Middle frontal gyrus (tissue), 1 donor: ENCODE measurements at regions not wholly inside any gene's neighbourhood (a gene's known extent, or its start where the extent isn't known, plus 50 kb on each side); places are given as distances from the start of the nearest gene placed in this dataset.

ENCODE experiments used
- DNase-seq: peaks from one replicate; pipeline ENCODE4 v3.0.0-alpha.2; 2015; ENCODE audit warnings: low spot score; ENCODE audit errors: extremely low spot score

DNA sequence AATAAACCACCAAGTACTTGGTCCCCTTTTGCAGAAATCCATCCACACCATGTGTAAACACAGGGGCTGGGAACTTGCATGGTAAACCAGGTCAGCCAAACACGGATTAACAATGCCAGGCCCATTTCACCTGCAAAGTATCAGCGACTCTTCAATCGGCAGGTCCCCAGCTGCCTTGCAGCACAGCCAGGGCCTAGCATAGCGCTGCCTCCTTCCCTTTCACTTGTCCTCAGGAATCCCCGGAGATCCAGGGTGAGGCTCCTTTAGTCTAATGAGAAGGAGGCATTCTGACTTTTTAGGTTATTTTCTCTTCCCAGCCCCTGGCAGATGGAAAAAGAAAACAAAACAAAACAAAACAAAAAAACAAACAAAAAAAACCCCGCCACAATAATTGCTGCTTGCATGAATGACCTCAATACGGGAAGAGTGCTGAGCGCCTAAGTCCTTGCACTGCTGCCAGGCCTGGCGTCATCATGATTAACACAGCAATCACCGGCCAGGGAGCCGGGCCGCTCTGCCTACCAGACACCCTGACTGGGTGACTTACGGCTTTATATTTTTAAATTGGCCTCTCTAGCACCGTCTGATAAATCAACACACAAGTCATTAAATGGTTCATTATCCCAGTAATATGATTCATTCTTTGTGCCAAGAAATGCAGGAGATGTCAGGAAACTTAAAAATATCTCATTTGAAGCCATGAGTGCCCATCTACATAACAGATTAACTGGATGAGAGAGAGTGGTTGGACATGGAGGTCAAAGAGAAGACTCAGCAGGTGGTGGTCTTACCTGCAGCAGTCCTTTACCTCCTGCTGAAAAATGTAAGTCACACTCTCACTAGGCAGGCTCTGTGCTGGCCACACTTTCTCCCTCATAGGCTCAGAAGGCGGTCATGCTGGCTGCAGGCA is 692.7 kb downstream of the UQCRFS1 start:
- DNase-seq = no peak

DNA sequence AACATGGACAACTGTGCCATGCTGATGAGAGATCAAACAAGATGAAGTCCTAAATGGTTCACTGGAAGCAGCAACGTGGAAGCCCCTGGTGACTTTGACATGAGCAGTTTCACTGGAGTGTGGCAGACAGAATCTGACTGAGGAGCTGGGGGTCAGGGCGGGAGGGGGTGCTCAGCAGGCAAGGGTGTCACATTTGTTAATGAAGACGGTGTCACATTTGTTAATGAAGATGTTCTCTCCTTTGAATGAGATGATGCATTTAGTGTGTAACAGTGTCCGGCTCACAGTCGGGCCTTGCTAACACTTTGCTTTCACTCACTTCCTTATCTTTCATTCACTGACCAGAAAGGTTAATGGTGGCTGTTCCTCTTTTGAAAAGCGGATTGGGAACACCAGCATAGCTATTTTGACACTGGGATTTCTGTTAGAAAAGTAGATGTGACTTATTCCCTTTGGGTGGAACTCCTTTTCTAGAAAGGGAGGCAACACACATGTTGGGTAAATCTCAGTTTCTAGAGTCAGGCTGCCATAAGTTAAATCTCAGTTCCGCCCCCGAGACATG is 693.7 kb downstream of the UQCRFS1 start:
- no peak for DNase-seq

DNA sequence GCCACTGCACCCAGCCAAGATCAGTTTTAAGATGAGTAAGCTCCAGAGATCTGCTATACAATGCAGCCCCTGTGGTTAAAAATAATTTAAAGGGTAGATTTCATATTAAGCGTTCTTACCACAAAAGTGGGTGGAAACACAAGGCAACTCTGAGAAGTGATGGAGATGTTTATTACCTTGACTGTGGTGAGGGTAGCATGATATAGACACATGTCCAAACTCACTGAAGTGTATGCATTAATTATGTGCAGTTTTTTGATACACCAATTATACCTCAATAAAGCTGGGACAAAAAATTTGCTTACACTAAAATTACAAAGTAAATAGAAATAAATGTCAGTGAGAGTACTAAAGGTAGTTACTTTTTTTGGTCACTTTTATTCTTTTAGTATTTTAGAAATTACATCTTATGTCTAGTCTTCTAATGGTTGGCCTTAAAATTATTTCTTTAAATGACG is 696.5 kb downstream of the UQCRFS1 start:
- no peak for DNase-seq

DNA sequence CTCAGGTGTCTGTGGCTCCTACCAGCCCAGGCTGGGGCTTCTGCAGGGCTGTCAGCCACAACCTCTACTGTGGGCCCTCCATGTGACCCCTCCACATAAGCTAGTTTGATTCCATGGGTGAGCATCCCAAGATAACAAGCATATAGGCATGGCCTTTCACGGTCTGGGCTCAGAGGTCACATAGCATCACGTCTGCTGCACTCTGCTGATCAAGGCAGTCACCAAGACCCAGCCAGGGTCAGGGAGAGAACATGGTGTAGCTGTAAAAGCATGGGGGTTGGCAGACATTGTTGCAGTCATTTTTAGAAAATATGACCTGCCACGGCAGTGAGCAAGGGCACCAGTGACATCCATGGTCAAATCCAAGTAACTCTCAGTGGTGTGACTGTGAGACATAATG is 698.8 kb downstream of the UQCRFS1 start:
- no peak for DNase-seq

DNA sequence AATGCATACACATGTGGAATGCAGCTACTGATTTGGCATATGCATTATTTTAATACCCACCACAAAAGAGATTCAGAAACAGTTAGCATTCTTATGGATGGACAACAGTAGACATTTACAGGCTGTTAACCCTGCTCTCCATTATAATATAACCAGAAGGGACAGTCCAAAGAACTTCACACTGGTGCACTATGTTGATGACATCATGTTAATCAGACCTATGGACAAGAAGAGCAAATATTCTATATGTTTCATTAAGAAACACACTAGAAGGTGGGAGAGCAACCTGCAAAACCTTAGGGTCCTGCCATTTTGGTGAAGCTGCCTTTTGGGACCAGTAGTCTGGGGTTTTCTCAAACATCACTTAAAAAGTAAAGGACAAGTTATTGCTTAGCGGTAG is 701.3 kb downstream of the UQCRFS1 start:
- no peak for DNase-seq

DNA sequence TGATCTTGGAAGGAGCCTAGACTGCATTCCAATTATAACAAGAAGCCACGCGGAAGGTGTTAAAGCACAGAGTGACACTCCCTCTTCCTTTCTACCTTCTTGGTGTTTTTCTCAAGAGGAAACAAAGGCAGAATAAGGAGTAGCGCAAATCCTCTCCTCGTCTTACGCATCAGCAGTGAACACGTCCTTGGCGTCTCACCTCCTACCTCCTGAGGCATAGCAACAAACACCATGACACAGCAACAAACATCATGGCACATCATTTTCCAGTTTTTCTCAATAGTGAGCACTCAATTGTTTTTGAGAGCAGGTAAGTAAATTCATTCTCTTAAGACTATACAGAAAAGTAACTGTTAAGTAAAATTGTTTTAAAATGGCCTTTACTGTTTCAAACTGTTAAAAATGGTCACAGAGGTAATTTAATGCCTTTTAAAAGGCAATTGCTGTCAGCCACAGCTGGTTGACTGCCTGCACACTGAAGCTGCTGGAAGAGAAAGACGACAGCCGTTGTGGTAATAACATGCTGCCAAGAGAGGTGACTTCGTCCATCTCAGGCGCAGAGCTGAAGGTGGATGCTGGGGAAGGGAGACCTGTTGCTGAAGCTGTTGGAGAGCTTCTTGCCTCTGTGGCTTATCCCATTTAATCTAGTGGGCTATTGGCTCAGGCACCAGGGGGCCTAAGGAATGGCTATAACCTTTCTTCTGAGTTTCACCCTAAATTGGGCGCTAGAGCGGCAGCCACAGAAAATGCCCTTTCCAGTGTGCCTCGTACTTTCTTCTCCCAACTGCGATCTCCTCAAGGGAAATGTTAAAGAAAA is 703.7 kb downstream of the UQCRFS1 start:
- DNase-seq = no peak

DNA sequence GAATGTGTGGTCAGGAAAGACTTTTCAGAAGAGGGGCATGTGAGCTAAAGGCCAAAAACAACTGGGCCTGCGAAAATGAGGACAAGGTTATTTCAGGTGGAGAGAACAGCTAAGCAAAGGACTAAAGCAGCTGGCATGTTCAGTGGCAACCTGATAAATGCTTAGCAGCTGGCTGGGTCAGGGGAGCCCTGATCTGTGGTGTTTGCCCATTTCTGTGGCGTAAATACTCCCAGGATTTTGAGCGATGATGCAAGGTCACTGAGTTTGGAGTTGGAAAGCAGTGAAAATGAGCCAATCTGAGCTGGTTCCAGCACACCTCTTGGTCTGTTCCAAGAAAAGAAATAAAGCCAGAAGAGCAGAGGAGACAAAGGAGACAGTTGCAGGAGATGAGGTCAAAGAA is 704.3 kb downstream of the UQCRFS1 start:
- no peak for DNase-seq

DNA sequence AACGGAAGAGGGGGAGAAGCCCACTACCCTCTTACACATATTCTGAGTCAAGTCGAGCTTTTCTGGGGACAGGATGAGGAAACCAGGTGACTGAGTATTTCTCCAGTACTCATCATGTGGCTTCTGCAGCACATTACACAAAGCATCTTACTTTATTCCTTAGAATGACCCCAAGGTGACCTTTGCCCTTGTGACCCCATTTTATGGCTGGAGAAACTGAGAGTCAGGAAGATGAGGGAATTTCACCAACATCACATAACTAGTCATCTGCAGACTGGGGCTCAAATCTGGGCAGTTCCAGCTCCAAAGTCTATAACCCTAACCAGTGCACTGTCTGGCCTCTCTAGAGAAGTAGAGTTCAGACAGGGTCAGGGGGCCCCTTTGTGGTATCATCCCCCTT is 707.0 kb downstream of the UQCRFS1 start:
- no peak for DNase-seq

DNA sequence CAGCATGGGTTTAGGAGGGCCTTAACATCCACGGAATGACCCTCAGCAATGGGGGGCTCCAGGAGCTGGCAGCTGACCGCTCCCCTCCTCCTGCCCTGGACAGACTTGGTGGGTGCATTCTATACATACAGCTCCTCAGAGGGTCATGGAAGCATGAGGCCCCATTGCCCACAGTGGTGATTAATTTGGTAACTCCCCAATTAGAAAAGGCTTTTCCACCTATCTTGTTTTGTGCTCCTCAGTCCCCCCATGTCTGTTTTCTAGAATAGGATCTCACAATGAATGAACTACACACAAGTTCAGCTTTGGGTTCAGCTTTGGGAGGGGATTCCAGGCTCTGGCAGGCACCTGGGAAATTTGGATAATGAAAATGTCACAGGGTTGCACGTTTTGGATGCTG is 707.8 kb downstream of the UQCRFS1 start:
- no peak for DNase-seq

DNA sequence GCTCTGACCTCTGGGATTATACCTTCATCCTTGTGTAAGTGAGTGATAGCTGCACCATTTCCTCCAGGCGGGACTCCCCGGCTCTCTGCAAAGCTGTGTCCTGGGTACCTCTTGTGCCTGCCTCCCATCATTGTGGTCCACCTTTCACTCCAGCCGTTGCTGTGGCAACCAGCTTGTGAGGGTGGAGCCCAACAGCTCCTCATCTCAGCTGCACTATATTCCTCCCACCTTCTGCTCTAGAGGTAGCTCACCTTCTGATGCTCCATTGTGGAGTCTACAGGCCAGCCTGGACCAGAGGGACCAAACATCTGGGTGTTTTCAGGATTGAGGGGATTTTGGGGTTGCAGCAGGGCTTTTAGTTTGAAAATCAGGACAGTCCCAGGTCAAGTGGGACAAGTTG is 708.2 kb downstream of the UQCRFS1 start:
- no peak for DNase-seq

DNA sequence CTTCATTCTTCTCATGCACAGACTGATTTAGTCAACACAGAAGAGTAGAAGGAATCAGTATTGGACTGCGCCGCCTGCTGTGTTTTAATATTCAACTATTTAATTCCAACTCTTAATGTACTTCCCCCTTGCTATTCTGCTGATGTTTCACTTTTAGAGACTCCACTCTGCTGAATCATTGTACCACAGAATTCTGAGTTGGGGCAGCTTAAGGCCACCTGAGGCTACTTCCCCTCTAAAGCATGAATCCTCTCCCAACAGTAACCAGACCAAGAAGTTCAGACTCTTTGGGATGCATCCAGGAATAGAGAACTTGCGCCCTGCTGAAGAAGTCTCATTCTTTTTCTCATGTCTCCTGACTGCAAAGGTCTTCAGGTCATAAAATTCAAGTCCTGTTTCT is 708.8 kb downstream of the UQCRFS1 start:
- DNase-seq = no peak

DNA sequence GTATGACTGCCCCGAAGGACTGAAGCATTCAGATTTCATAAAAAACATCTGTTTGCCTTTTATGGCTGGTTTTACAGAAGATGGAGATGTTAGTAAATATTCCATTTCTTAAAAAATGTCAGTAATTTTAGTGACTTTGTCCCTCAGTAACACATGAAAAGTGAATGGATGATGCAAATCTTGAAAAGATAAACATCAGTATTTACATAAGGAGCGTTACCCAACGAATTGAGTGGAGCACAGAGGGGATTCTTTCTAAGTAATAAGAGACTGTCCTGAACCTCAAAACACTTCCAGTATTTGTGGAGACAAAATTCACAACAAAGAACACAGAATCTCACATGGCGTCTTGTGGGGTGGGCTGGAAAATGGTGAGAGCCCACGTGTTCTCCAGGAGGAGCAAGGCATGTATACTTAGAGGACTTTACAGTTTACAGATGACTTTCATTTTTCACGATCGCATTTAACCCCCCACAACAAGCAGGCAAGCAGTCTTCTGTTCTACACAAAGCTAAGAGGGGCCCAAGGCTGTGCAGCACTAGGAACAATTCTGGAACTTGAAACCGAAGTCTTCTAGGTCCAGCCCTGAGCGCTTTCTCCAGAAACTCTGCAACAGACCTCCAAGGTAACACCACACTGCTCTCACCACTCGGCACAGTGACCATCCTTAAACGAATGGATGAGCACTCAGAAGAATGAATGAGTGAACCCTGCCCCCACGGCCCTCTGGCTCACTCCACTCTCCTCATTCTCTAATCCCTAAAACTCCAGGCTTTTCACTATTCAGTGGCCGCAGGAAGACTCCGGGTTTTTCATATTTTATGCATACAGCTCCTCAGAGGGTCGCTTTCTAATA is 709.8 kb downstream of the UQCRFS1 start:
- DNase-seq = no peak

DNA sequence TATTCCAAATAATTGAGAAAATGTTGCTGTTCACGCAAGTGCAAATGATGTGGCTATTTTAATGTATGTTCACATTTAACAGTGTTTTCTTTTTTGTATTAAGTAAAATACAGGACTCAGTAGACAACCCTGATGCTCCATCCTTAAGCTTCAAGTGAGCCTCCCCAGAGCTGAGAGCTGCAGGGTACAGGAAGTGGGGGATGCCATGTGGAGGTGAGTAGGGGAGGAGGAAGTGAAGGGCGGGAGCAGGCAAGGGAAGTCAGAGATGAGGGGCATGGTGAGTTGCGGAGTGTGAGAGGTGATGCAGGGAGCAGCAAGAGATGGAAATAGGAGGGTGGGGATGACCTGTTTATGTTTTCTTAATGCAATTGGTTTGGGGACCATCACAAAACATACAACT is 711.0 kb downstream of the UQCRFS1 start:
- DNase-seq = no peak

DNA sequence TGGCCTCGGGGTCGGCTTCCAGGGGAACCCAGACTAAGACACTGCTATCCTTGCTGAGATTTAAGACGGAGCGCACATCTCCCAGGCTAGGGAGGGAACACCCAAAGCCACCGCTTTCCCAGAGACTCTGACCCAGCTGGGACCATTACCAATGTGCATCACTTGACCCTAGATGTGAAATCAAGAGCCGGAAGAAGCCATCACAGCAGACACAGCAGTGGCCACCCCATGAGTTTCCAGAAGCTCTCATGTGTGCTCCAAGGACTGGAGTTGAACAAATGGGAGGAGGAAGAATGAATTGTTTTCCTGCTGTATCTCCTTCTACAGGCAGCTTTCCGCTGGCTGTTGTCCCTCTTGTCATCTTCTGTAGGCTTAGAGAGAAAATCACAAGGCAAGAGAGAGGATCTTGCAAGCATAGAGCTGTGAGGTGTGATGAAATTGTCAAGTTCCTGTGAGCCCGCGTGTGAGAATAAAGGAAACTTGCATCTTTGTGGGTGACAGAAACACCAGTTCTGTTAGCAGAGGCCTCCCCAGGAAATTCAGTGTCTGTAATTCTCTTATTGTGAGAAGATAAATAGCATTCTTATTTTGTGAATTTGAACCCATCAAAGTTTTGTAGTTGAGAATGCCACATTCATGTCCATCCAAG is 711.8 kb downstream of the UQCRFS1 start:
- DNase-seq = no peak

DNA sequence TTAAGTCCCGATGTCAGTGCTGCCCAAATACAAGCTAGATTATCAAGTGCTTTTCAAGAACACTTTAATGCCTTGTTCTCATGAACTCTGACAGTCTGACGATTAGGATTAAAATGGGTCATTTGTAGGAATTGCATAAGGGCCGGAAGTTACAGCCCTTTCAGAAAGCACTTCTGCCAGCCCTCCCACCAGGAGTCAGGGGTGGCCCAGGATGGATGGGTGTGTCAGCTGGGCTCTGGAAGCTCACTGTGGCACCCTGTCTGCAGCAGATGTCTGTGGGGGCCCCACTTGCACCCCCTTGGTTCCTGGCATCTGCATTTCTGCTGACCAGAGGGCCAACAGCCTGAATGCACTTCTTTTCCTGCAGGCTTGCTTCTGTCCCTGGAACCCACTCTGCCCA is 712.7 kb downstream of the UQCRFS1 start:
- DNase-seq = no peak

DNA sequence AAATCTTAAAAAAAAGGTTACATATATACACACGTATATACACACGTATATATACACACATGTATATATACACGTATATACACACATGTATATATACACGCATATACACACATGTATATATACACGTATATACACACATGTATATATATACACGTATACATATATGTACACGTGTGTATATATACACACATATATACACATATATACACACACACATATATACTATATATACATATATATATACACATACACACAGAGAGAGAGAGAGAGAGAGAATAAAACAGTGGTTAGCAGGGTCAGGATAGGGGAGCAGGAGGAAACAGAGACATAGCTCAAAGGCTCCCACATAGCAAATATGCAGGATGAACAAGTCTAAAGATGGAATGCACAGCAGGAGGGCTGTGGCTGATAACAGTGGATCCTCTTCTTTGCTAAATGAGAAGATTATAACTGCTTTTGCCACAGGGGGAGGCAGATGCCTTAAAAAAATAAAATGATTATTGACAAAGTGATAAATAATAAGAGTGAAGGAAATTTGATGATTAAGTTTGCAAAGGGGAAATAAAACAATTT is 714.5 kb downstream of the UQCRFS1 start:
- no peak for DNase-seq

DNA sequence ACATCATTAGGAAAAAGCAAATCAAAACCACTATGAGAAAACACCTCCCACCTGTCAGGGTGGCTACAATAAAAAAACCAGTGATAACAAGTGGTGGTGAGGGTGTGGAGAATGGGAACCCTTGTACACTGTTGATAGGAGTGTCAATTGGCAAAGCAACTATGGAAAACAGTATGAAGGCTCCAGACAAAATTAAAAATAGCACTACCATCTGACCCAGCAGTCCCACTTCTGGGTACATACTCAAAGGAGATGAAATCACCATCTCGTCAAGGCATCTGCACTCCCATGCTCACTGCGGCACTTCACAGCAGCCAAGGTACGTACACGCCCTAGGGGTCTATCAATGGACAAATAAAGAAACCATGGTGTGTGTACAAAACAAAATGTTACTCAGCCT is 715.1 kb downstream of the UQCRFS1 start:
- no peak for DNase-seq

DNA sequence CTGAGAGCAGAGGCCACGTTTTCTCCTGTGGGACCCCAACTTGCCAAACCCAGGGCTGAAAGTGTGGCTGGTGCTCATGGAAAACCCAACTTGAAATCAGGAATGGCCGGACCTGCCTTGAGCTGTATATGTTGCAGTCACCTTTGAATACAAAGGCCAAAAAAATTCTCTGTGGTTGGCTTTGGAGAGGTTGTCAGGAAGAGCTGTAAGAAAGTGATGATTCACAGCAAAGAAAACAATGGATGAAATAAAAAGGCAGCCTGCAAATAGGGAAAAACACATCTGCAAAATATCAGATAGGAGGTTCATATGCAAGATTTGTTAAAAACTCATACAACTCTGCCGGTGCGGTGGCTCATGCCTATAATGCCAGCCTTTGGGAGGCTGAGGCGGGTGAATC is 715.8 kb downstream of the UQCRFS1 start:
- DNase-seq = no peak

DNA sequence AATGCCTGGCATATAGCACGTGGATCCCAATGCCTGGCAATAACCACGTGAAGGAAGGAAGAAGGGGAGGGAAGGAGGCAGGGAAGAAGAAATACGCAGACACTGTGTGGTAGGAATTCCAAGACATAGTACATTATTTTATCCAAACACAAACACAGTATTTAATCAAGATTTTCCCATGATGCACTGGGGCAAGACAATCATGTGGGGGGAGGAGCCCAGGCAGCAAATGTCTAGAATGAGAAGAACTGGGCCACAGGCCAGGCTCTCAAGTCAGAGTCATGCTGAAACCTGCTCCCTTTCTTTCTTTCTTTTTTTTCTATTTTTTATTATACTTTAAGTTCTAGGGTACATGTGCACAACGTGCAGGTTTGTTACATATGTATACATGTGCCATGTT is 717.9 kb downstream of the UQCRFS1 start:
- DNase-seq = no peak

DNA sequence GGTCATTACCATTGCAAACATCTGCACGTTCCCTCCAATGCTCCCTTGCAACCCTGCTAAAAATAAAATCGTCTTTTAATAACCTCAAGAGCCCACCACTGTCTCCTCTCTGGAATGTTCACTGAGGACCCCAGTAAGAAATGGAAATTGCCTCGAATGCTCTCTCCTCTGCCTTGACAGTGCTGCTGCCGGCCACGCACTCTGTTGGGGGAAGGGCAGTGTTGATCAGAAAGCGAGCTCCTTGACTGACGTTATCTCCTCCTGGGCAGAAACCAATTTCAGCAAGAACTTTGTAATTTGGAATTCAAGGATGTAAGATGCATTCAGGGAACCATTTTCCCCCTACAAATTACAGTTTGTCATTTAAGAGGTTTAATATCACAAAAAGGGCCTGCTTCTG is 718.5 kb downstream of the UQCRFS1 start:
- DNase-seq = no peak
